Nephron (organoid): ENCODE measurements at regions not wholly inside any gene's neighbourhood (a gene's known extent, or its start where the extent isn't known, plus 50 kb on each side); places are given as distances from the start of the nearest gene placed in this dataset.

ENCODE experiments used
- H3K27ac Mint-ChIP-seq, 3 experiments: 2 replicates each; pipeline ENCODE4 v1.8.0; 2020; ENCODE audit warnings: mixed read lengths in 3 of 3, mild to moderate bottlenecking in 2 of 3, moderate library complexity in 1 of 3
- H3K27me3 Mint-ChIP-seq: 2 replicates; pipeline ENCODE4 v1.8.0; 2021; ENCODE audit warnings: low read depth, mild to moderate bottlenecking, moderate library complexity, mixed read lengths
- H3K36me3 Mint-ChIP-seq: 2 replicates; pipeline ENCODE4 v1.8.0; 2020; ENCODE audit warnings: low read depth, mixed read lengths
- H3K4me1 Mint-ChIP-seq: 2 replicates; pipeline ENCODE4 v1.8.0; 2020; ENCODE audit warnings: mixed read lengths
- H3K4me3 Mint-ChIP-seq, 3 experiments: 2 replicates each; pipeline ENCODE4 v1.8.0; 2020; ENCODE audit warnings: mild to moderate bottlenecking in 3 of 3, mixed read lengths in 3 of 3, moderate library complexity in 2 of 3
- H3K9me3 Mint-ChIP-seq: 2 replicates; pipeline ENCODE4 v1.8.0; 2020; ENCODE audit warnings: mixed read lengths
- CTCF ChIP-seq, 3 experiments: fragments of 200-600 bp; sonication (generic); IDR thresholded peaks; one replicate each; pipeline ENCODE4 v1.5.0; 2021; ENCODE audit warnings: antibody characterized with exemption in 3 of 3; ENCODE audit not compliant: unreplicated experiment in 3 of 3

GRCh38 chr2:217414429-217414828 lies 554.6 kb upstream of the TNP1 start:
- TF ChIP-seq CTCF (IDR thresholded peaks at IDR 0.05; ENCODE audit: unreplicated experiment in 3 of 3) = no peak
- Mint-ChIP-seq H3K4me3 (no peak overlapping the region), H3K4me1 (peaks cover 46% of the 10 kb centered on the region), H3K27me3 (no peaks in the 10 kb centered on the region), H3K36me3 (no peaks in the 10 kb centered on the region), H3K9me3 (no peaks in the 10 kb centered on the region), H3K27ac (peak overlapping the region in 2 of 3 experiments; percentile 36 to 64)

DNA sequence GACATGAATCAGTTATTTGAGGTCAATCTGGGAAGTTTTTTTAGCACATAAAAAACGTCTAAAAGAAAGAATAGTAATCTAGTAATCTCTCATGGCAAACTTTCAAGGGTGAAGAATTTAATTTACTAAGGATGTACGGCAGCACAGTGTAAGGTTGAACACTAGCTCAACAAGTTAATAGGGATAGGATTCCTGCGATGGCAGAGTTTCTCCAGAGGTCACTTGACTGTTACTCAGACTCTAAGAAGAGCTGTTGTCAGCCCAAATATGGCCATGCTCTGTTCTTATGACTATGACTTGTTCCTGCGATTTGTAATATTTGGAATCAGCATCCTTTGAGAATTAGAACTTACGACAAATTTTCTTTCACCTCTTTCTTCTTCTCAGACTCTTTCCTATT lies 553.3 kb upstream of the TNP1 start:
- Mint-ChIP-seq H3K27me3 (no peaks in the 10 kb centered on the region), H3K27ac (peak overlapping the region; percentile 71 to 92 (median 87)), H3K9me3 (no peaks in the 10 kb centered on the region), H3K4me1 (peaks cover 51% of the 10 kb centered on the region), H3K4me3 (no peak overlapping the region), H3K36me3 (no peaks in the 10 kb centered on the region)
- no peak for TF ChIP-seq CTCF (IDR thresholded peaks at IDR 0.05; ENCODE audit: unreplicated experiment in 3 of 3)

GRCh38 chr2:217412721-217413120 lies 552.9 kb upstream of the TNP1 start:
- no peak overlapping the region for H3K4me3 Mint-ChIP-seq
- H3K27ac Mint-ChIP-seq = peak overlapping the region; percentile 71 to 92 (median 87)
- H3K4me1 Mint-ChIP-seq = peaks cover 53% of the 10 kb centered on the region
- TF ChIP-seq CTCF (IDR thresholded peaks at IDR 0.05; ENCODE audit: unreplicated experiment in 3 of 3) = no peak
- H3K36me3 Mint-ChIP-seq = no peaks in the 10 kb centered on the region
- no peaks in the 10 kb centered on the region for H3K27me3 Mint-ChIP-seq
- H3K9me3 Mint-ChIP-seq = no peaks in the 10 kb centered on the region

- no peak for TF ChIP-seq CTCF (IDR thresholded peaks at IDR 0.05; ENCODE audit: unreplicated experiment in 3 of 3)
- Mint-ChIP-seq H3K4me3 (no peak overlapping the region), H3K27ac (peak overlapping the region; percentile 71 to 92 (median 87)), H3K36me3 (no peaks in the 10 kb centered on the region), H3K4me1 (peaks cover 57% of the 10 kb centered on the region), H3K27me3 (no peaks in the 10 kb centered on the region), H3K9me3 (no peaks in the 10 kb centered on the region)
Observed at GRCh38 chr2:217412277-217412676, 552.4 kb upstream of the TNP1 start.

GRCh38 chr2:217410681-217410960 lies 550.8 kb upstream of the TNP1 start:
- TF ChIP-seq CTCF (IDR thresholded peaks at IDR 0.05; ENCODE audit: unreplicated experiment in 3 of 3) = no peak
- Mint-ChIP-seq H3K27me3 (no peaks in the 10 kb centered on the region), H3K4me1 (peaks cover 67% of the 10 kb centered on the region), H3K27ac (peak overlapping the region; percentile 82 to 92 (median 87)), H3K4me3 (no peak overlapping the region), H3K36me3 (no peaks in the 10 kb centered on the region), H3K9me3 (no peaks in the 10 kb centered on the region)

DNA sequence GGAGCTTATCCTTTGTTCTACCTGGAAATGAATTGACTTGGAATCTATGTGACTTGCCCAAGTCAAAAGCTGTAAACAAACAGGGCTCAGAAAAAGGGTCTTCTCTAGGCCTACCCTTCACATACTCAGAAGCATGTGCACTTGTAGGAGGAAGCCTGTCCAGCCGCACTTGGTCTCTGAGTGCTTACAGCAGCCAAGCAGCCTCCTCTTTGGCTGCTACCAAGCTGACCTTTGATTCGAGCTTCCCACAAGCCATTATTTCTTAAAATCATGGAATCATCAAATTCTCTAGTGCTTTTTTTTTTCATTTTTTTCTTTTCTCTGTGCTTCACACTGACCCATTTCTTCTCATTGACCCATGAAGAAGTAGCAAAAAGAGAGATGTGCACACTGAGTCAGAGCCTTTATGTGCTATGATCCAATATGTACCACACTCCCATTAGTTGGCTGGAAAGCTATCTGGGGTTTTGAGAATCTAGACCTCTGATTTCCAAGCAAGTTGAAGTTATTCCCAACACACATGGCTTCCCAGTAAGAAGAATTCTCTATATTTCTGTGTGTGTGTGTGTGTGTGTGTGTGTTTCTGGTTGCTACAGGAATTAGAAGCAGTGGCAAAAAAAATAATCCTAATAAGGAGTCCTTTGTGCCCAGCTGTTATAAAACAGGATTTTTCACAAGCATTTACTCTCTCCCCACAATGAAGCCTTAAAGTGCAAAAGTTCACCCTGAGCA lies 550.3 kb upstream of the TNP1 start:
- Mint-ChIP-seq H3K36me3 (no peaks in the 10 kb centered on the region), H3K27ac (peak overlapping the region; percentile 82 to 92 (median 87)), H3K4me3 (no peak overlapping the region), H3K27me3 (no peaks in the 10 kb centered on the region), H3K9me3 (no peaks in the 10 kb centered on the region), H3K4me1 (peaks cover 68% of the 10 kb centered on the region)
- TF ChIP-seq CTCF (IDR thresholded peaks at IDR 0.05; ENCODE audit: unreplicated experiment in 3 of 3) = no peak
